T-cell (primary cell): ENCODE measurements at regions not wholly inside any gene's neighbourhood (a gene's known extent, or its start where the extent isn't known, plus 50 kb on each side); places are given as distances from the start of the nearest gene placed in this dataset.
"Not testable (repeated sequence)": the region's sequence is repeated elsewhere in the genome, so short reads cannot be mapped to it uniquely, and the experiment has no call there.

Source experiments
- ATAC-seq, 4 experiments: fragments of 200-7000 bp in 3 of 4; fragments of 150-1000 bp in 1 of 4; cut with Tn5 transposase; replicated peaks in 1 of 4; 1 replicate in 3 of 4; 2 replicates in 1 of 4; pipeline ENCODE4 v1.10.0; 2021; ENCODE audit warnings: moderate library complexity in 3 of 4, mild to moderate bottlenecking in 2 of 4, moderate number of reproducible peaks in 1 of 4
- CTCF ChIA-PET, 2 donors: fragments of 300-600 bp; sonication (Branson Sonifier 250); formaldehyde crosslinking; loops; one replicate each; lab custom pipeline; 2022; ENCODE audit warnings: antibody characterized with exemption in 2 of 2; lab: Charles Lee
- POLR2A ChIA-PET, 2 donors: fragments of 300-600 bp; sonication (Branson Sonifier 250); formaldehyde crosslinking; loops; one replicate each; lab custom pipeline; 2022; ENCODE audit warnings: antibody characterized with exemption in 2 of 2; lab: Charles Lee
- DNase-seq, 35 experiments: peaks; one replicate each; pipeline versions ENCODE4 v3.0.0 to v3.0.0-alpha.2; 2013 to 2023
- H3K27ac ChIP-seq: one replicate; pipeline ENCODE4 v1.5.1; 2013; ENCODE audit warnings: low read length
- H3K27me3 ChIP-seq, 2 experiments: replicated peaks in 1 of 2; 1 replicate in 1 of 2; 2 replicates in 1 of 2; pipeline versions ENCODE4 v1.6.1 to v1.7.0; 2013; ENCODE audit warnings: low read length in 1 of 2, mixed read lengths in 1 of 2; ENCODE audit not compliant: control insufficient read depth in 2 of 2, insufficient read depth in 2 of 2; ENCODE audit errors: extremely low read depth in 1 of 2
- H3K36me3 ChIP-seq, 2 donors: 1 replicate in 1 of 2; 2 replicates in 1 of 2; pipeline versions ENCODE4 v1.6.1 to v1.7.0; 2013; ENCODE audit warnings: low read length in 1 of 2; ENCODE audit not compliant: control insufficient read depth in 2 of 2, insufficient read depth in 1 of 2; ENCODE audit errors: extremely low read depth in 1 of 2
- H3K4me1 ChIP-seq, 2 experiments: 1 replicate in 1 of 2; 2 replicates in 1 of 2; pipeline versions ENCODE4 v1.6.1 to v1.7.0; 2013; ENCODE audit warnings: low read length in 2 of 2, mixed read lengths in 1 of 2; ENCODE audit not compliant: insufficient read depth in 2 of 2, control insufficient read depth in 1 of 2; ENCODE audit errors: extremely low read depth in 1 of 2
- H3K4me3 ChIP-seq, 2 donors: 1 replicate in 1 of 2; 2 replicates in 1 of 2; pipeline versions ENCODE4 v1.5.1 to v1.7.0; 2013; ENCODE audit warnings: mild to moderate bottlenecking in 2 of 2, low read length in 1 of 2, moderate library complexity in 1 of 2; ENCODE audit not compliant: control insufficient read depth in 1 of 2; ENCODE audit errors: extremely low read depth in 1 of 2
- H3K9me3 ChIP-seq: 2 replicates; pipeline ENCODE4 v1.7.0; 2013
- H3K27ac Mint-ChIP-seq, 2 donors: one replicate each; pipeline ENCODE4 v1.8.0; 2020 to 2021; ENCODE audit warnings: mild to moderate bottlenecking in 2 of 2, mixed read lengths in 2 of 2
- H3K27me3 Mint-ChIP-seq, 2 donors: one replicate each; pipeline ENCODE4 v1.8.0; 2021 to 2022; ENCODE audit warnings: mixed read lengths in 2 of 2
- H3K36me3 Mint-ChIP-seq: one replicate; pipeline ENCODE4 v1.8.0; 2021; ENCODE audit warnings: mixed read lengths
- H3K4me1 Mint-ChIP-seq, 3 donors: one replicate each; pipeline ENCODE4 v1.8.0; 2020 to 2022; ENCODE audit warnings: mixed read lengths in 3 of 3, mild to moderate bottlenecking in 1 of 3
- H3K4me3 Mint-ChIP-seq, 3 donors: one replicate each; pipeline ENCODE4 v1.8.0; 2020 to 2022; ENCODE audit warnings: mild to moderate bottlenecking in 3 of 3, mixed read lengths in 3 of 3, moderate library complexity in 3 of 3
- H3K9me3 Mint-ChIP-seq, 3 donors: one replicate each; pipeline ENCODE4 v1.8.0; 2020 to 2022; ENCODE audit warnings: mixed read lengths in 3 of 3
- WGBS: methylation state at CpG from one replicate; pipeline ENCODE4 v1.1.5; 2013; ENCODE audit warnings: missing lambda C conversion rate; ENCODE audit not compliant: insufficient coverage; 5-methylcytosine and 5-hydroxymethylcytosine counted together

- H3K4me3 Mint-ChIP-seq, result no peak overlapping the region
- no peak for DNase-seq
- Histone ChIP-seq H3K36me3 (no peaks in the 10 kb centered on the region), H3K4me3 (no peak overlapping the region), H3K4me1 (no peaks in the 10 kb centered on the region), H3K27ac (no peak overlapping the region), H3K9me3 (no peaks in the 10 kb centered on the region), H3K27me3 (no peaks in the 10 kb centered on the region)
- no peak overlapping the region for H3K27ac Mint-ChIP-seq
- H3K9me3 Mint-ChIP-seq, result peaks cover 0 to 5% (median 0%) of the 10 kb centered on the region in 3 donors
- H3K27me3 Mint-ChIP-seq, result peaks cover 2 to 3% of the 10 kb centered on the region in 2 donors
- no peak for ATAC-seq
- ChIA-PET CTCF (no interaction called here), POLR2A (no interaction called here)
- H3K36me3 Mint-ChIP-seq, result no peaks in the 10 kb centered on the region
- WGBS, result no CpG with 5 or more reads among the region's 3 CpGs
- no peaks in the 10 kb centered on the region for H3K4me1 Mint-ChIP-seq
These were observed 498.7 kb downstream of the CCER1 start for GRCh38 chr12:90456248-90456647.

- H3K27ac Mint-ChIP-seq, result no peak overlapping the region
- no peak for DNase-seq
- POLR2A ChIA-PET, result no interaction called here
- H3K36me3 ChIP-seq, result no peaks in the 10 kb centered on the region
- no peaks in the 10 kb centered on the region for H3K4me1 Mint-ChIP-seq
- no peak overlapping the region for H3K4me3 ChIP-seq
- H3K9me3 ChIP-seq, result no peaks in the 10 kb centered on the region
- peaks cover 2 to 3% of the 10 kb centered on the region in 2 donors for H3K27me3 Mint-ChIP-seq
- H3K27me3 ChIP-seq, result no peaks in the 10 kb centered on the region
- H3K4me1 ChIP-seq, result no peaks in the 10 kb centered on the region
- no peaks in the 10 kb centered on the region for H3K36me3 Mint-ChIP-seq
- peaks cover 0 to 4% (median 0%) of the 10 kb centered on the region in 3 donors for H3K9me3 Mint-ChIP-seq
- ATAC-seq, result no peak
- no peak overlapping the region for H3K27ac ChIP-seq
- CTCF ChIA-PET, result no interaction called here
- WGBS, result 67% methylated on average over 2 of the region's 2 CpGs
- no peak overlapping the region for H3K4me3 Mint-ChIP-seq
These were observed 499.2 kb downstream of the CCER1 start for GRCh38 chr12:90455756-90456155.

GRCh38 chr12:90449611-90450010 lies 505.4 kb downstream of the CCER1 start:
- ChIA-PET CTCF (interaction anchor here in 1 of 2 donors (0.7 kb wide), 1 partner anchor 920 kb away, joined by 3 read pairs; no protein-coding TSS in a partner anchor), POLR2A (no interaction called here)
- Histone ChIP-seq H3K4me1 (no peaks in the 10 kb centered on the region), H3K36me3 (no peaks in the 10 kb centered on the region), H3K4me3 (no peak overlapping the region), H3K27me3 (no peaks in the 10 kb centered on the region), H3K9me3 (no peaks in the 10 kb centered on the region), H3K27ac (no peak overlapping the region)
- no peak for ATAC-seq
- H3K27me3 Mint-ChIP-seq, result no peaks in the 10 kb centered on the region
- H3K4me3 Mint-ChIP-seq, result no peak overlapping the region
- H3K36me3 Mint-ChIP-seq, result no peaks in the 10 kb centered on the region
- no peak overlapping the region for H3K27ac Mint-ChIP-seq
- peaks cover 0 to 2% (median 0%) of the 10 kb centered on the region in 3 donors for H3K9me3 Mint-ChIP-seq
- H3K4me1 Mint-ChIP-seq, result no peaks in the 10 kb centered on the region
- no peak for DNase-seq

- ATAC-seq, DNase-seq, H3K36me3 ChIP-seq, H3K4me1 ChIP-seq, H3K4me1 Mint-ChIP-seq, POLR2A ChIA-PET, H3K27me3 ChIP-seq, H3K9me3 Mint-ChIP-seq, H3K27ac ChIP-seq, H3K9me3 ChIP-seq, CTCF ChIA-PET, H3K4me3 Mint-ChIP-seq, H3K36me3 Mint-ChIP-seq, H3K27ac Mint-ChIP-seq, H3K27me3 Mint-ChIP-seq, H3K4me3 ChIP-seq: not testable (repeated sequence)
- 53% methylated on average over 3 of the region's 7 CpGs for whole genome bisulfite sequencing
These were observed 511.5 kb downstream of the CCER1 start for GRCh38 chr12:90443466-90443865.

GRCh38 chr12:90441431-90441830 lies 513.5 kb downstream of the CCER1 start:
- H3K27ac ChIP-seq, result no peak overlapping the region
- no peak for ATAC-seq
- Mint-ChIP-seq H3K4me1 (no peaks in the 10 kb centered on the region), H3K4me3 (no peak overlapping the region), H3K36me3 (no peaks in the 10 kb centered on the region), H3K9me3 (peaks cover 0 to 11% (median 9%) of the 10 kb centered on the region in 3 donors), H3K27me3 (no peaks in the 10 kb centered on the region), H3K27ac (no peak overlapping the region)
- no peaks in the 10 kb centered on the region for H3K36me3 ChIP-seq
- ChIA-PET CTCF (no interaction called here), POLR2A (no interaction called here)
- H3K4me3 ChIP-seq, result no peak overlapping the region
- DNase-seq, result no peak
- H3K27me3 ChIP-seq, result no peaks in the 10 kb centered on the region
- H3K4me1 ChIP-seq, result no peaks in the 10 kb centered on the region
- no CpG with 5 or more reads among the region's 1 CpG for WGBS
- no peaks in the 10 kb centered on the region for H3K9me3 ChIP-seq

GRCh38 chr12:90428881-90429280 lies 526.1 kb downstream of the CCER1 start:
- ATAC-seq, result no peak
- H3K27ac Mint-ChIP-seq, result no peak overlapping the region
- H3K4me3 Mint-ChIP-seq, result no peak overlapping the region
- no peak for DNase-seq
- Histone ChIP-seq H3K4me3 (no peak overlapping the region), H3K4me1 (no peaks in the 10 kb centered on the region), H3K27me3 (no peaks in the 10 kb centered on the region), H3K36me3 (no peaks in the 10 kb centered on the region), H3K9me3 (no peaks in the 10 kb centered on the region), H3K27ac (no peak overlapping the region)
- H3K4me1 Mint-ChIP-seq, result no peaks in the 10 kb centered on the region
- no peaks in the 10 kb centered on the region for H3K36me3 Mint-ChIP-seq
- H3K27me3 Mint-ChIP-seq, result peaks cover 0 to 5% of the 10 kb centered on the region in 2 donors
- H3K9me3 Mint-ChIP-seq, result peaks cover 0 to 6% (median under 1%) of the 10 kb centered on the region in 3 donors
- ChIA-PET CTCF (no interaction called here), POLR2A (no interaction called here)
- no CpG with 5 or more reads among the region's 3 CpGs for WGBS

GRCh38 chr12:90428465-90428864 lies 526.5 kb downstream of the CCER1 start:
- no CpG with 5 or more reads among the region's 1 CpG for WGBS

More at GRCh38 chr12:90428465-90428864, 526.5 kb downstream of the CCER1 start:
- H3K27me3 ChIP-seq, result no peaks in the 10 kb centered on the region
- no peak overlapping the region for H3K27ac Mint-ChIP-seq
- no peaks in the 10 kb centered on the region for H3K36me3 Mint-ChIP-seq
- ChIA-PET POLR2A (no interaction called here), CTCF (no interaction called here)
- peaks cover 0 to 6% (median 0%) of the 10 kb centered on the region in 3 donors for H3K9me3 Mint-ChIP-seq
- no peaks in the 10 kb centered on the region for H3K4me1 Mint-ChIP-seq
- no peak for ATAC-seq
- peaks cover 0 to 5% of the 10 kb centered on the region in 2 donors for H3K27me3 Mint-ChIP-seq
- no peaks in the 10 kb centered on the region for H3K4me1 ChIP-seq
- DNase-seq, result no peak
- H3K27ac ChIP-seq, result no peak overlapping the region
- H3K4me3 Mint-ChIP-seq, result no peak overlapping the region
- H3K9me3 ChIP-seq, result no peaks in the 10 kb centered on the region
- H3K4me3 ChIP-seq, result no peak overlapping the region
- no peaks in the 10 kb centered on the region for H3K36me3 ChIP-seq
